ENCODE measurements at regions not wholly inside any gene's neighbourhood (a gene's known extent, or its start where the extent isn't known, plus 50 kb on each side); places are given as distances from the start of the nearest gene placed in this dataset.

DNA sequence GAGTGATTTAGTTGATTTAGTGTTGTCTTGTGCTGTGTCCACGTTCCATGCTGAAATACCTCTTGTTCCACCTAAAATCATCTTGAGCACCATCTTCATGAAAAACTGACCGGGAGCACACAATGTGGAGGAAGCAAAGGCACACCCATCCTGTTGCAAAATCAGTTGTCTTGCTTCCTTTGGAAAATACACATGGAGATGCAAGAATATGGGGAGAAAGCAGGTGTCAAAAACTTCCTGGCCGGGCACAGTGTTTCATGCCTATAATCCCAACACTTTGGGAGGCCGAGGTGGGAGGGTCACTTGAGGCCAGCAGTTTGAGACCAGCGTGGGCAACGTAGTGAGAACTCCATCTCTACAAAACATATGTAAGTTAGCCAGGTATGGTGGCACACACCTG, 151.1 kb downstream of the C11orf91 start:
- Histone ChIP-seq H3K4me1 (no peaks in the 10 kb centered on the region), H3K36me3 (no peaks in the 10 kb centered on the region), H3K4me3 (no peak overlapping the region), H3K27me3 (no peaks in the 10 kb centered on the region), H3K27ac (no peak overlapping the region), H3K9me3 (no peaks in the 10 kb centered on the region)
- intact Hi-C loops (cut with DNase I): no loop called here
- TF ChIP-seq, protein P1, sequence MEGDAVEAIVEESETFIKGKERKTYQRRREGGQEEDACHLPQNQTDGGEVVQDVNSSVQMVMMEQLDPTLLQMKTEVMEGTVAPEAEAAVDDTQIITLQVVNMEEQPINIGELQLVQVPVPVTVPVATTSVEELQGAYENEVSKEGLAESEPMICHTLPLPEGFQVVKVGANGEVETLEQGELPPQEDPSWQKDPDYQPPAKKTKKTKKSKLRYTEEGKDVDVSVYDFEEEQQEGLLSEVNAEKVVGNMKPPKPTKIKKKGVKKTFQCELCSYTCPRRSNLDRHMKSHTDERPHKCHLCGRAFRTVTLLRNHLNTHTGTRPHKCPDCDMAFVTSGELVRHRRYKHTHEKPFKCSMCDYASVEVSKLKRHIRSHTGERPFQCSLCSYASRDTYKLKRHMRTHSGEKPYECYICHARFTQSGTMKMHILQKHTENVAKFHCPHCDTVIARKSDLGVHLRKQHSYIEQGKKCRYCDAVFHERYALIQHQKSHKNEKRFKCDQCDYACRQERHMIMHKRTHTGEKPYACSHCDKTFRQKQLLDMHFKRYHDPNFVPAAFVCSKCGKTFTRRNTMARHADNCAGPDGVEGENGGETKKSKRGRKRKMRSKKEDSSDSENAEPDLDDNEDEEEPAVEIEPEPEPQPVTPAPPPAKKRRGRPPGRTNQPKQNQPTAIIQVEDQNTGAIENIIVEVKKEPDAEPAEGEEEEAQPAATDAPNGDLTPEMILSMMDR (IDR thresholded peaks at IDR 0.05): no peak
- DNase-seq (ENCODE audit: low spot score in 2 of 2): no peak

DNA sequence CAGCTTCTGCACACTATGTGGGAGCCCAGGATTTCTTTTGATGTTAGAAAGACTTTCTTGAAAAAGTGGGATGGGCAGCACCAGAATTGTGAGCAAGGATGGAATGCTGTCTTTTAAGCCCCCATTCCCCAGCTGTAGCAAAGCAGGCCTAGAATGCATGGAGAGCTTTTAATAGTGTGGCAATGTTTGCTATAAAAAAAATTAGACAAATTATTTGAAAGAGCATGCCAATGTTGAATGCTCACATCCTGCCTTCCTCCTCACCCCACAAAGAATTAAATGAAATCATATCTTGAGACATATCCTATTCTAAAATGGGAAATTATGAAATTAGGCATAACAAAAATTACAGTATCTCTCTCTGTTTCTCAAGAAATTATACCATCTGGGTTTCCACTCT, 154.7 kb downstream of the C11orf91 start:
- Histone ChIP-seq H3K27me3 (no peaks in the 10 kb centered on the region), H3K9me3 (no peaks in the 10 kb centered on the region), H3K27ac (no peak overlapping the region), H3K4me1 (no peaks in the 10 kb centered on the region), H3K36me3 (no peaks in the 10 kb centered on the region), H3K4me3 (no peak overlapping the region)
- TF ChIP-seq, protein P1 (IDR thresholded peaks at IDR 0.05): no peak
- DNase-seq (ENCODE audit: low spot score in 2 of 2): no peak
- intact Hi-C loops (cut with DNase I): no loop called here

DNA sequence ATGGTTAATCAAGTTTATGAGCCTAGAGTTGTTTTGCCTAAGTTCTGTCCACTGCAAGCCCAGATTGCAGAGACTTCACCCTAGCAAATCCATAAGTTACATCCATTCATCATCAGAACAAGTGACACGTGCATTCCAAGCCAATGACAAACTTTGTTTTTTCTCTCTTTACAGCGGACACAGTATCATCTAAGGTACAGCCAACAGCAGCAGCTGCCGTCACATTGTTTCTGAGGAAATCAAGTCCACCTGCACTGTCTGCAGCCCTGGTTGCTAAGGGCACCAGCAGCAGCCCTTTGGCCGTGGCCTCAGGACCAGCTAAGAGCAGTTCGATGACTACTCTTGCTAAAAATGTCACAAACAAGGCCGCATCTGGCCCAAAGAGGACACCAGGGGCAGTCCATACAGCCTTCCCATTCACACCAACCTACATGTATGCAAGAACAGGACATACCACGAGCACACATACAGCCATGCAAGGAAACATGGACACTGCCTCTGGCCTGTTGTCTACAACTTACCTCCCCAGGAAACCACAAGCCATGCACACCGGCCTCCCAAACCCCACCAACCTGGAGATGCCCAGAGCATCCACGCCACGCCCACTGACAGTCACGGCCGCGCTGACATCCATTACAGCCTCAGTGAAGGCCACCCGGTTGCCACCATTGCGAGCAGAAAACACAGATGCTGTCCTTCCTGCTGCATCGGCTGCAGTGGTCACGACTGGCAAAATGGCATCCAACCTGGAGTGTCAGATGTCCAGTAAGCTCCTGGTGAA, 155.8 kb downstream of the C11orf91 start:
- Histone ChIP-seq H3K27me3 (no peaks in the 10 kb centered on the region), H3K27ac (no peak overlapping the region), H3K4me1 (no peaks in the 10 kb centered on the region), H3K36me3 (no peaks in the 10 kb centered on the region), H3K4me3 (no peak overlapping the region), H3K9me3 (no peaks in the 10 kb centered on the region)
- intact Hi-C loops (cut with DNase I): no loop called here
- no peak for DNase-seq (ENCODE audit: low spot score in 2 of 2)
- TF ChIP-seq, protein P1 (IDR thresholded peaks at IDR 0.05): no peak

DNA sequence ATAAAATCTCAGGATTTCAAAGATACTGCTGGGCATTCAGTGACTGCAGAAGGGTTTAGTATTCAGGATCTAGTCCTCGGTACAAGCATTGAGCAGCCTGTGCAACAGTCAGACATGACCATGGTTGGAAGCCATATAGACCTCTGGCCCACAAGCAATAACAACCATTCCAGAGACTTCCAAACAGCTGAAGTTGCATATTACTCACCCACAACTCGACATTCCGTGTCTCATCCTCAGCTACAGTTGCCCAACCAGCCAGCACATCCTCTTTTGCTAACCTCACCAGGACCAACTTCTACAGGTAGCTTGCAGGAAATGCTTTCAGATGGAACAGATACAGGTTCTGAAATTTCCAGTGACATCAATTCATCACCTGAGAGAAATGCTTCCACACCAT, 156.8 kb downstream of the C11orf91 start:
- Histone ChIP-seq H3K27ac (no peak overlapping the region), H3K4me1 (no peaks in the 10 kb centered on the region), H3K27me3 (no peaks in the 10 kb centered on the region), H3K36me3 (no peaks in the 10 kb centered on the region), H3K4me3 (no peak overlapping the region), H3K9me3 (no peaks in the 10 kb centered on the region)
- intact Hi-C loops (cut with DNase I): loop anchor here (1.0 kb wide), 1 partner anchor 198 kb away; no protein-coding TSS in a partner anchor
- DNase-seq (ENCODE audit: low spot score in 2 of 2): no peak
- TF ChIP-seq, protein P1 (IDR thresholded peaks at IDR 0.05): no peak

DNA sequence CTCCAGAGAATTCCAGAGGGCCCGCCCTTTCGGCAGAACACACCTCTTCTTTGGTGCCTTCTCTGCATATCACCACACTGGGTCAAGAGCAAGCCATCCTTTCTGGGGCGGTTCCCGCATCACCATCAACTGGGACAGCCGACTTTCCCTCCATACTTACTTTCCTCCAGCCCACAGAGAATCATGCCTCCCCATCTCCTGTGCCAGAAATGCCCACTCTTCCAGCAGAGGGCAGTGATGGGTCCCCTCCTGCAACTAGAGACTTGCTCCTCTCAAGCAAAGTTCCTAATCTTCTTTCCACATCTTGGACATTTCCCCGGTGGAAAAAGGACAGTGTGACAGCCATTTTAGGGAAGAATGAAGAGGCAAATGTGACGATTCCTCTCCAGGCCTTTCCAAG, 157.7 kb downstream of the C11orf91 start:
- H3K9me3 ChIP-seq: no peaks in the 10 kb centered on the region
- no peaks in the 10 kb centered on the region for H3K4me1 ChIP-seq
- intact Hi-C loops (cut with DNase I): loop anchor here (1.0 kb wide), 1 partner anchor 199 kb away; no protein-coding TSS in a partner anchor
- no peaks in the 10 kb centered on the region for H3K36me3 ChIP-seq
- H3K4me3 ChIP-seq: no peak overlapping the region
- TF ChIP-seq, protein P1 (IDR thresholded peaks at IDR 0.05): peak in 2 of 3 experiments; percentile 35 to 50
- no peak overlapping the region for H3K27ac ChIP-seq
- H3K27me3 ChIP-seq: no peaks in the 10 kb centered on the region
- no peak for DNase-seq (ENCODE audit: low spot score in 2 of 2)

Data from ascending aorta (tissue), 2 donors.